Right atrium auricular region (tissue), 2 donors: ENCODE measurements at regions not wholly inside any gene's neighbourhood (a gene's known extent, or its start where the extent isn't known, plus 50 kb on each side); places are given as distances from the start of the nearest gene placed in this dataset.

Experiments used
- DNase-seq: peaks from one replicate; pipeline ENCODE4 v3.0.0-alpha.2; 2019; ENCODE audit warnings: low spot score
- H3K27ac ChIP-seq, 2 donors: fragments of 200-600 bp; sonication (generic); 1 replicate in 1 of 2; 2 replicates in 1 of 2; pipeline ENCODE4 v1.5.1; 2016 to 2019
- H3K27me3 ChIP-seq, 2 donors: fragments of 200-600 bp; sonication (generic); one replicate each; pipeline versions ENCODE4 v1.5.1 to v1.6.0; 2017 to 2019
- H3K36me3 ChIP-seq: fragments of 200-600 bp; sonication (generic); one replicate; pipeline ENCODE4 v1.5.1; 2016
- H3K4me1 ChIP-seq, 2 donors: fragments of 200-600 bp; sonication (generic); one replicate each; pipeline versions ENCODE4 v1.5.1 to v1.6.0; 2017 to 2019
- H3K4me3 ChIP-seq, 2 donors: fragments of 200-600 bp; sonication (generic); 1 replicate in 1 of 2; 2 replicates in 1 of 2; pipeline ENCODE4 v1.5.1; 2017 to 2019; ENCODE audit warnings: mild to moderate bottlenecking in 1 of 2, moderate library complexity in 1 of 2
- H3K9me3 ChIP-seq, 2 donors: fragments of 200-600 bp; sonication (generic); one replicate each; pipeline ENCODE4 v1.5.1; 2019
- CTCF ChIP-seq, 2 donors: fragments of 200-600 bp; sonication (generic); IDR thresholded peaks; one replicate each; pipeline ENCODE4 v1.5.1; 2019; ENCODE audit warnings: antibody characterized with exemption in 2 of 2

DNA sequence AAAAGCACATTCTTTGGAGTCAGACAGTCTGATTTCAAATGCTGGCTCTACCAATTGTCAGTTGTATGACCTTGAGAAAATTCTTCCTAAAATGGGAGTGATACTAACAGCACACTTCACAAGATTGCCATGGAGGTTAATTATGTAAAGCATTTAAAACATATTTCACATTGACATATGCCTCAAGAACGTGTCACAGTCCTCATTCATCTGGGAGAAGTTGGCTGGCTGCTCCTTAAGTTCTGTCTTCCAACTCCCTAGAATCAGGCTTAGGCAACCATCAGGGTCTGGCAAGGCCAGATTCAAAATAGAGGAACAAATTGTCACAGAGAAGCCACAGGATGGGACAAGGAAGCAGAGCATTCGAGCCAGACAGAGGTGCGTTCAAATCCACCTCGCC lies 228.0 kb upstream of the RND3 start:
- DNase-seq, result no peak
- Histone ChIP-seq H3K9me3 (no peaks in the 10 kb centered on the region), H3K27ac (no peak overlapping the region), H3K36me3 (no peaks in the 10 kb centered on the region), H3K4me1 (no peaks in the 10 kb centered on the region), H3K4me3 (no peak overlapping the region), H3K27me3 (no peaks in the 10 kb centered on the region)
- TF ChIP-seq CTCF (IDR thresholded peaks at IDR 0.05), result no peak

DNA sequence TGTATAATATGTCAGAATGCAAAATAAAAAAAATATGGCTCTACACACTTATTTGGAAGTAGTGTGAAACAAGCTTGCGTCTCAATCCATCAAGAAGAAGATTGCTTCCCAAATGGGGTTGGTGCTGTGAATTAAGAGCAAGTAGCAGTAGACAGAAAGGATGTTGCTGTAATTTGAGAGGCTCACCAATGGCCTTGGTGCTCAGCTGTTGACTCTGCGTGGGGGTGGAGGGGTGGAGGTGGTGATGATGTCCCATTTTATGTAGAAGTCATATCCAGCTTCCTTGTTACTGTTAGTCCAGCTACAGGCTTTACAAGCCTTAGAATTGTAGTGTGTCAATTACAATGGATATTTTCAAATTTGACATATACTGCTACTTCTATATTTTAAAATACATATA lies 223.4 kb upstream of the RND3 start:
- H3K27me3 ChIP-seq, result no peaks in the 10 kb centered on the region
- no peak overlapping the region for H3K4me3 ChIP-seq
- TF ChIP-seq CTCF (IDR thresholded peaks at IDR 0.05), result no peak
- no peak overlapping the region for H3K27ac ChIP-seq
- H3K9me3 ChIP-seq, result no peaks in the 10 kb centered on the region
- no peaks in the 10 kb centered on the region for H3K4me1 ChIP-seq
- H3K36me3 ChIP-seq, result no peaks in the 10 kb centered on the region
- no peak for DNase-seq

DNA sequence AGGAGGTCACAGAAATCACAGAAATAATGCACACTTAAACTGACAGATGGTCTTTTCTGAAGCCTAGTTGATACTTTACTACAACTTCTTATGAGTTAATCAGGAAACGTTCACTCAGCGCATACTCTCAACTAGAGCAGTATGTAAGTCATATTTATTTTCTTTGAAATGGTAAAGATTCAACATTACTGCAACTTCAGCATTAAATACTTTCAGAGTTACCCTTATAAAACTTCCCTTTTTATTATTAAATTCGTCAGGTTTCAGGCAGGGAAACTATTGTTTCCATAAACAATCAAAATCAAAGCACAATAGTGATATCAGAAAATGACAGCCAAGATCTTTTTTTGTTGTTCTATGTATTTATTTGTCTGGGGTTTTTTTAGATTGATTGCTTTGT lies 222.6 kb upstream of the RND3 start:
- H3K36me3 ChIP-seq, result no peaks in the 10 kb centered on the region
- H3K27me3 ChIP-seq, result no peaks in the 10 kb centered on the region
- no peak for TF ChIP-seq CTCF (IDR thresholded peaks at IDR 0.05)
- no peaks in the 10 kb centered on the region for H3K4me1 ChIP-seq
- no peak overlapping the region for H3K27ac ChIP-seq
- no peak overlapping the region for H3K4me3 ChIP-seq
- H3K9me3 ChIP-seq, result no peaks in the 10 kb centered on the region
- DNase-seq, result no peak

GRCh38 chr2:150706561-150706960 lies 219.1 kb upstream of the RND3 start:
- H3K27me3 ChIP-seq, result no peaks in the 10 kb centered on the region
- DNase-seq, result no peak
- H3K36me3 ChIP-seq, result no peaks in the 10 kb centered on the region
- H3K4me3 ChIP-seq, result no peak overlapping the region
- H3K9me3 ChIP-seq, result no peaks in the 10 kb centered on the region
- no peak for TF ChIP-seq CTCF (IDR thresholded peaks at IDR 0.05)
- H3K27ac ChIP-seq, result no peak overlapping the region
- no peaks in the 10 kb centered on the region for H3K4me1 ChIP-seq

DNA sequence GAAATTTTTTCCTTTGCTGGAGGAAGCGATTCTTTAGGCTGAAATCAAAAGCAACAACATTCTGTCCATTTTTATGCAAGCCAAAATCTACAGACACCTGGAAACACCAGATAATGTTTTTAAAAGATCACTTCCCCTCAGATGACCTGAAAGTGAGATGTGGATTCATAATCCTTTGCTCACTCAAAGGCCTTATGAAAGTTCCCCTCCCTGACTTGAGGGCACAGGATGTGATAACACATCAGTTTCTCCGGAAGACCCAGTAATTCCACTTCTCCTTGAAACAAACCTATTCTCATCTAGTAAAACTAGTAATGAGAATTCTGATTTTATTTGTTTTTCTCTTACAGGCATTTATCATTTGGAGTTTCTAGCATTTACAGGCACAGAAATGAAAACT lies 218.3 kb upstream of the RND3 start:
- DNase-seq, result no peak
- H3K4me3 ChIP-seq, result no peak overlapping the region
- H3K27ac ChIP-seq, result no peak overlapping the region
- no peaks in the 10 kb centered on the region for H3K27me3 ChIP-seq
- H3K36me3 ChIP-seq, result no peaks in the 10 kb centered on the region
- no peak for TF ChIP-seq CTCF (IDR thresholded peaks at IDR 0.05)
- no peaks in the 10 kb centered on the region for H3K9me3 ChIP-seq
- no peaks in the 10 kb centered on the region for H3K4me1 ChIP-seq

DNA sequence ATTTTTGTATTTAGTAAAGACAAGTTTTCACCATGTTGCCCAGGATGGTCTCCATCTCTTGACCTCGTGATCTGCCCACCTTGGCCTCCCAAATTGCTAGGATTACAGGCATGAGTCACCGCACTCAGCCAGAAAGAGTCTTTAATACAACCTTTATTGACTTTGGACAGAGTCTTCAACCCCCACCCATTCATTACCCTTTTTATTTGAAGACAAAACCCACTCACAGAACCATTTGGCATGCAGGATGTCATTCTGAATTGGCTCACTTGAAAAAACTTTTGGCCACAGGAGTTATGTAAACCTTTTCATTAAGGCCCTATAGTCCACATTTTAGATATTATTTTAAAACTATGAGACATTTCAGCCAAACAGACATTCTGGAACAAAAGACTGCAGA lies 217.9 kb upstream of the RND3 start:
- no peak for DNase-seq
- no peaks in the 10 kb centered on the region for H3K9me3 ChIP-seq
- H3K27me3 ChIP-seq, result no peaks in the 10 kb centered on the region
- no peaks in the 10 kb centered on the region for H3K4me1 ChIP-seq
- TF ChIP-seq CTCF (IDR thresholded peaks at IDR 0.05), result no peak
- no peak overlapping the region for H3K4me3 ChIP-seq
- H3K36me3 ChIP-seq, result no peaks in the 10 kb centered on the region
- H3K27ac ChIP-seq, result no peak overlapping the region
